ENCODE measurements at regions not wholly inside any gene's neighbourhood (a gene's known extent, or its start where the extent isn't known, plus 50 kb on each side); places are given as distances from the start of the nearest gene placed in this dataset.

GRCh38 chr3:151625586-151625985, 108.1 kb upstream of the AADACL2 start:
- TF ChIP-seq POLR2AphosphoS5 (IDR thresholded peaks at IDR 0.05; ENCODE audit: low read depth, low read length) (no peak), TAF1 (IDR thresholded peaks at IDR 0.05; ENCODE audit: borderline replicate concordance, low read depth, low read length) (no peak), POLR2A (IDR thresholded peaks at IDR 0.05; ENCODE audit: low read depth, low read length) (no peak)
- FAIRE-seq = peak; percentile 24
- no peak for DNase-seq (ENCODE audit: insufficient read length)

GRCh38 chr3:151625086-151625485, 108.6 kb upstream of the AADACL2 start:
- no peak for TF ChIP-seq TAF1 (IDR thresholded peaks at IDR 0.05; ENCODE audit: borderline replicate concordance, low read depth, low read length)
- no peak for TF ChIP-seq POLR2AphosphoS5 (IDR thresholded peaks at IDR 0.05; ENCODE audit: low read depth, low read length)
- no peak for TF ChIP-seq POLR2A (IDR thresholded peaks at IDR 0.05; ENCODE audit: low read depth, low read length)
- no peak for FAIRE-seq

GRCh38 chr3:151620071-151620470, 113.7 kb upstream of the AADACL2 start:
- DNase-seq (ENCODE audit: insufficient read length) = no peak
- no peak for FAIRE-seq
- TF ChIP-seq POLR2A (IDR thresholded peaks at IDR 0.05; ENCODE audit: low read depth, low read length) (no peak), TAF1 (IDR thresholded peaks at IDR 0.05; ENCODE audit: borderline replicate concordance, low read depth, low read length) (no peak), POLR2AphosphoS5 (IDR thresholded peaks at IDR 0.05; ENCODE audit: low read depth, low read length) (no peak)

More at GRCh38 chr3:151625086-151625485, 108.6 kb upstream of the AADACL2 start:
- no peak for DNase-seq (ENCODE audit: insufficient read length)

- no peak for FAIRE-seq
- no peak for DNase-seq (ENCODE audit: insufficient read length)
- TF ChIP-seq TAF1 (IDR thresholded peaks at IDR 0.05; ENCODE audit: borderline replicate concordance, low read depth, low read length) (no peak), POLR2A (IDR thresholded peaks at IDR 0.05; ENCODE audit: low read depth, low read length) (no peak), POLR2AphosphoS5 (IDR thresholded peaks at IDR 0.05; ENCODE audit: low read depth, low read length) (no peak)
Measured at GRCh38 chr3:151615464-151615863, 118.3 kb upstream of the AADACL2 start.

- no peak for FAIRE-seq
Measured at GRCh38 chr3:151612115-151612514, 121.6 kb upstream of the AADACL2 start.

GRCh38 chr3:151611419-151611818, 122.3 kb upstream of the AADACL2 start:
- FAIRE-seq = no peak
- DNase-seq (ENCODE audit: insufficient read length) = no peak
- TF ChIP-seq POLR2AphosphoS5 (IDR thresholded peaks at IDR 0.05; ENCODE audit: low read depth, low read length) (no peak), POLR2A (IDR thresholded peaks at IDR 0.05; ENCODE audit: low read depth, low read length) (no peak), TAF1 (IDR thresholded peaks at IDR 0.05; ENCODE audit: borderline replicate concordance, low read depth, low read length) (no peak)

More at GRCh38 chr3:151612115-151612514, 121.6 kb upstream of the AADACL2 start:
- DNase-seq (ENCODE audit: insufficient read length) = no peak
- TF ChIP-seq POLR2A (IDR thresholded peaks at IDR 0.05; ENCODE audit: low read depth, low read length) (no peak), TAF1 (IDR thresholded peaks at IDR 0.05; ENCODE audit: borderline replicate concordance, low read depth, low read length) (no peak), POLR2AphosphoS5 (IDR thresholded peaks at IDR 0.05; ENCODE audit: low read depth, low read length) (no peak)

- FAIRE-seq (no peak), DNase-seq (ENCODE audit: insufficient read length) (no peak)
- TF ChIP-seq TAF1 (IDR thresholded peaks at IDR 0.05; ENCODE audit: borderline replicate concordance, low read depth, low read length) = no peak
- no peak for TF ChIP-seq POLR2AphosphoS5 (IDR thresholded peaks at IDR 0.05; ENCODE audit: low read depth, low read length)
- TF ChIP-seq POLR2A (IDR thresholded peaks at IDR 0.05; ENCODE audit: low read depth, low read length) = no peak
Measured at GRCh38 chr3:151609491-151609890, 124.2 kb upstream of the AADACL2 start.

GRCh38 chr3:151604891-151605290, 128.8 kb upstream of the AADACL2 start:
- FAIRE-seq (no peak), DNase-seq (ENCODE audit: insufficient read length) (no peak)
- TF ChIP-seq POLR2AphosphoS5 (IDR thresholded peaks at IDR 0.05; ENCODE audit: low read depth, low read length) (no peak), POLR2A (IDR thresholded peaks at IDR 0.05; ENCODE audit: low read depth, low read length) (no peak), TAF1 (IDR thresholded peaks at IDR 0.05; ENCODE audit: borderline replicate concordance, low read depth, low read length) (no peak)

- DNase-seq (ENCODE audit: insufficient read length) = no peak
- no peak for TF ChIP-seq POLR2A (IDR thresholded peaks at IDR 0.05; ENCODE audit: low read depth, low read length)
- no peak for TF ChIP-seq POLR2AphosphoS5 (IDR thresholded peaks at IDR 0.05; ENCODE audit: low read depth, low read length)
- no peak for TF ChIP-seq TAF1 (IDR thresholded peaks at IDR 0.05; ENCODE audit: borderline replicate concordance, low read depth, low read length)
- FAIRE-seq = no peak
Measured at GRCh38 chr3:151600783-151601182, 132.9 kb upstream of the AADACL2 start.

- TF ChIP-seq POLR2AphosphoS5 (IDR thresholded peaks at IDR 0.05; ENCODE audit: low read depth, low read length) (no peak), POLR2A (IDR thresholded peaks at IDR 0.05; ENCODE audit: low read depth, low read length) (no peak), TAF1 (IDR thresholded peaks at IDR 0.05; ENCODE audit: borderline replicate concordance, low read depth, low read length) (no peak)
- FAIRE-seq (no peak), DNase-seq (ENCODE audit: insufficient read length) (no peak)
Measured at GRCh38 chr3:151599103-151599672, 134.5 kb upstream of the AADACL2 start.

GRCh38 chr3:151596940-151597339, 136.1 kb upstream of the IGSF10 start:
- TF ChIP-seq TAF1 (IDR thresholded peaks at IDR 0.05; ENCODE audit: borderline replicate concordance, low read depth, low read length) = no peak
- no peak for TF ChIP-seq POLR2A (IDR thresholded peaks at IDR 0.05; ENCODE audit: low read depth, low read length)
- no peak for TF ChIP-seq POLR2AphosphoS5 (IDR thresholded peaks at IDR 0.05; ENCODE audit: low read depth, low read length)
- DNase-seq (ENCODE audit: insufficient read length) = no peak
- no peak for FAIRE-seq

- FAIRE-seq (no peak), DNase-seq (ENCODE audit: insufficient read length) (no peak)
- no peak for TF ChIP-seq TAF1 (IDR thresholded peaks at IDR 0.05; ENCODE audit: borderline replicate concordance, low read depth, low read length)
- TF ChIP-seq POLR2A (IDR thresholded peaks at IDR 0.05; ENCODE audit: low read depth, low read length) = no peak
- TF ChIP-seq POLR2AphosphoS5 (IDR thresholded peaks at IDR 0.05; ENCODE audit: low read depth, low read length) = no peak
Measured at GRCh38 chr3:151593928-151594327, 133.1 kb upstream of the IGSF10 start.
